Kidney (tissue), 13 donors: ENCODE measurements at regions not wholly inside any gene's neighbourhood (a gene's known extent, or its start where the extent isn't known, plus 50 kb on each side); places are given as distances from the start of the nearest gene placed in this dataset.

Source experiments
- DNase-seq, 5 donors: peaks; one replicate each; pipeline ENCODE4 v3.0.0-alpha.2; 2013 to 2020
- FAIRE-seq: peaks from 2 replicates; lab custom pipeline; 2012; peaks lifted over from hg19 to GRCh38; lab: Jason Lieb, UNC
- H3K27ac ChIP-seq, 2 donors: one replicate each; pipeline ENCODE4 v1.7.0; 2013; ENCODE audit warnings: low read depth in 2 of 2, low read length in 2 of 2, inconsistent platforms in 1 of 2
- H3K27me3 ChIP-seq: one replicate; pipeline ENCODE4 v1.7.1; 2013; ENCODE audit warnings: low read length, inconsistent platforms; ENCODE audit not compliant: control insufficient read depth, insufficient read depth
- H3K36me3 ChIP-seq, 3 donors: one replicate each; pipeline versions ENCODE4 v1.7.0 to v1.7.1; 2013; ENCODE audit warnings: low read length in 3 of 3, control low read depth in 1 of 3, inconsistent platforms in 1 of 3; ENCODE audit not compliant: insufficient read depth in 3 of 3, control insufficient read depth in 2 of 3
- H3K4me1 ChIP-seq, 3 donors: one replicate each; pipeline versions ENCODE4 v1.7.0 to v1.7.1; 2013; ENCODE audit warnings: low read length in 3 of 3, inconsistent platforms in 1 of 3, low read depth in 1 of 3; ENCODE audit not compliant: control insufficient read depth in 2 of 3, insufficient read depth in 2 of 3
- H3K4me3 ChIP-seq, 3 donors: one replicate each; pipeline versions ENCODE4 v1.7.0 to v1.8.1; 2013; ENCODE audit warnings: low read length in 3 of 3, control low read depth in 1 of 3, inconsistent platforms in 1 of 3
- H3K9ac ChIP-seq, 3 donors: one replicate each; pipeline versions ENCODE4 v1.7.0 to v1.7.1; 2013; ENCODE audit warnings: low read length in 3 of 3, control low read depth in 1 of 3, inconsistent platforms in 1 of 3
- H3K9me3 ChIP-seq, 3 donors: one replicate each; pipeline versions ENCODE4 v1.7.0 to v1.7.1; 2013; ENCODE audit warnings: low read length in 3 of 3, control low read depth in 1 of 3, inconsistent platforms in 1 of 3; ENCODE audit not compliant: control insufficient read depth in 2 of 3, insufficient read depth in 1 of 3
- intact Hi-C: fragments of 100-400 bp; cut with DNase I; formaldehyde crosslinking; loops from one replicate; pipeline ENCODE4 v1.11.1; 2022
- TF ChIP-seq, protein P1 (sequence below): IDR thresholded peaks from 3 replicates; pipeline ENCODE4 v1.5.1; 2012; ENCODE audit warnings: mild to moderate bottlenecking, moderate library complexity, borderline replicate concordance; ENCODE audit not compliant: insufficient read depth; ENCODE audit errors: extremely low read depth
- donor health status: control.
- donor health status: control.
- donor health status: control.
- donor health status: control.
- donor health status: control.
- donor health status: DM: yes; HTN: yes; CAD: no.
- donor health status: Normal renal cell carcinoma (clear cell type).

DNA sequence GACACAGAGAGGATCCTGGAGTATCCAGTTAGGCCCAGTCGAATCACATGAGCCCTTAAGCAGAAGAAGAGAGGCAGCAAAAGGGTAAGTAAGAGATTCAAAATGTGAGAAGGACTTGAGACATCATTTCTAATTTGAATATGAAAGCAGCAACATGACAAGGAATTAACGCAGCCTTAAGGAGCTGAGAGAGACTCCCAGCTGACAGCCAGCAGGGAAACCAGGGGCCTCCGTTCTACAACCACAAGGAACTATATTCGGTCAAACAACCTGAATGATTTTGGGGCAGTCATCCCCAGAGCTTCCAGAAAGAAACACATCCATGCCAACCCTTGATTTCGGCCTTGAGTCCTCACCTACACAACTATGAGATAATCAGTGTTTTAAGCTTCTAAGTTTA lies 189.7 kb upstream of the MTNR1B start:
- intact Hi-C loops, result no loop called here
- no peaks in the 10 kb centered on the region for H3K36me3 ChIP-seq
- TF ChIP-seq, protein P1, sequence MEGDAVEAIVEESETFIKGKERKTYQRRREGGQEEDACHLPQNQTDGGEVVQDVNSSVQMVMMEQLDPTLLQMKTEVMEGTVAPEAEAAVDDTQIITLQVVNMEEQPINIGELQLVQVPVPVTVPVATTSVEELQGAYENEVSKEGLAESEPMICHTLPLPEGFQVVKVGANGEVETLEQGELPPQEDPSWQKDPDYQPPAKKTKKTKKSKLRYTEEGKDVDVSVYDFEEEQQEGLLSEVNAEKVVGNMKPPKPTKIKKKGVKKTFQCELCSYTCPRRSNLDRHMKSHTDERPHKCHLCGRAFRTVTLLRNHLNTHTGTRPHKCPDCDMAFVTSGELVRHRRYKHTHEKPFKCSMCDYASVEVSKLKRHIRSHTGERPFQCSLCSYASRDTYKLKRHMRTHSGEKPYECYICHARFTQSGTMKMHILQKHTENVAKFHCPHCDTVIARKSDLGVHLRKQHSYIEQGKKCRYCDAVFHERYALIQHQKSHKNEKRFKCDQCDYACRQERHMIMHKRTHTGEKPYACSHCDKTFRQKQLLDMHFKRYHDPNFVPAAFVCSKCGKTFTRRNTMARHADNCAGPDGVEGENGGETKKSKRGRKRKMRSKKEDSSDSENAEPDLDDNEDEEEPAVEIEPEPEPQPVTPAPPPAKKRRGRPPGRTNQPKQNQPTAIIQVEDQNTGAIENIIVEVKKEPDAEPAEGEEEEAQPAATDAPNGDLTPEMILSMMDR, result no peak
- H3K9ac ChIP-seq, result no peak overlapping the region
- H3K9me3 ChIP-seq, result no peaks in the 10 kb centered on the region
- H3K27me3 ChIP-seq, result no peaks in the 10 kb centered on the region
- DNase-seq, result no peak
- FAIRE-seq, result no peak
- H3K4me3 ChIP-seq, result no peak overlapping the region
- no peaks in the 10 kb centered on the region for H3K4me1 ChIP-seq
- no peak overlapping the region for H3K27ac ChIP-seq

DNA sequence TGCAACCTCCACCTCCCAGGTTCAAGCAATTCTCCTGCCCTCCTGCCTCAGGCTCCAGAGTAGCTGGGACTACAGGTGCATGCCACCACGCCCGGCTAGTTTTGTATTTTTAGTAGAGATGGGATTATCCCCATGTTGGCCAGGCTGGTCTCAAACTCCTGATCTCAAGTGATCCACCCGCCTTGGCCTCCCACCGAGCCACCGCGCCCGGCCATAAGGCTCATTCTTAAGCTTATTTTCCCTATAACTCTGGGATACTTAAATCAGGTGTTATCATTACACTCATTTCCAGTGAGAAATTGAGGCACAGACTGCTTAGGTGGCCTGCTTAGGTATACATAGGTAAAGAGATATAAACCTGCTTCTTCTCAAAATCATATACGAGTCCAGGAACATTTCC lies 188.3 kb upstream of the MTNR1B start:
- no peaks in the 10 kb centered on the region for H3K36me3 ChIP-seq
- H3K9me3 ChIP-seq, result no peaks in the 10 kb centered on the region
- TF ChIP-seq, protein P1, result no peak
- DNase-seq (no peak), FAIRE-seq (no peak)
- intact Hi-C loops, result no loop called here
- H3K4me1 ChIP-seq, result no peaks in the 10 kb centered on the region
- H3K27ac ChIP-seq, result no peak overlapping the region
- no peak overlapping the region for H3K4me3 ChIP-seq
- no peak overlapping the region for H3K9ac ChIP-seq
- H3K27me3 ChIP-seq, result no peaks in the 10 kb centered on the region

GRCh38 chr11:92782806-92783205 lies 186.6 kb upstream of the MTNR1B start:
- TF ChIP-seq, protein P1, result no peak
- Histone ChIP-seq H3K36me3 (no peaks in the 10 kb centered on the region), H3K27ac (no peak overlapping the region), H3K9ac (no peak overlapping the region), H3K4me1 (no peaks in the 10 kb centered on the region), H3K27me3 (no peaks in the 10 kb centered on the region), H3K9me3 (no peaks in the 10 kb centered on the region), H3K4me3 (no peak overlapping the region)
- DNase-seq (peak in 2 of 5 donors; percentile 38 to 42), FAIRE-seq (no peak)
- intact Hi-C loops, result no loop called here

- FAIRE-seq (no peak), DNase-seq (no peak)
- Histone ChIP-seq H3K4me3 (no peak overlapping the region), H3K9ac (no peak overlapping the region), H3K36me3 (no peaks in the 10 kb centered on the region), H3K27ac (no peak overlapping the region), H3K27me3 (no peaks in the 10 kb centered on the region), H3K9me3 (no peaks in the 10 kb centered on the region), H3K4me1 (no peaks in the 10 kb centered on the region)
- intact Hi-C loops, result no loop called here
- TF ChIP-seq, protein P1, result no peak
These were observed 185.1 kb upstream of the MTNR1B start for GRCh38 chr11:92784331-92784730.
